ENCODE measurements at regions not wholly inside any gene's neighbourhood (a gene's known extent, or its start where the extent isn't known, plus 50 kb on each side); places are given as distances from the start of the nearest gene placed in this dataset.

DNA sequence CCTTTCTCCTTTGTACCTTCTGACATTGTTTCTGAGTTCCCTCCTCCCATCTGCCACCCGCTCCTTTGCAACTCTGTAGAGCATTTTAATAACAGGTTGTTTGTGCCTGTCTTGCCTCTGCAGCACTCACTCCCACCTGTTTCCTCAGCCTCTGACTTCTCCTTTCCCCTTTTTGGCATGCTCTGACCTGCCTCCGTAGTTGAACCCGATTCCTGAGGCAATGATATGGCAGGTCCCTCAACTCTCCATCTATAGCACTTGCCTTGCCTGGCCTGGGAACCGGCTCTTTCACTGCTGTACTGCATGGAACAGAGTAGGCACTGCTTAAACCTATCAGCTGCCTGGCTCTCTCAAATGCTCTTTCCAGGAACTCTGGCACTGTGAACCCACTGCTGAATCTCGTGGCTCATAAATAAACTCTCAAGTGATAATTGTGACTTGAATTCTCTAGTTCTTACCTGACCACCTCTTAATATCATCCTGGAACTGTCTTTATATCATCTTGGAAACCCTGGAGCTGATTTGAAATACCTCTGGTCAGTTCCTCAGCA, 50.3 kb downstream of the UTRN start:
- Histone ChIP-seq H3K9ac (ENCODE audit: low read depth, low read length) (no peak overlapping the region), H3K36me3 (ENCODE audit: control insufficient read depth, insufficient read depth, low read length) (no peaks in the 10 kb centered on the region), H3K27me3 (ENCODE audit: control insufficient read depth, insufficient read depth, low read length) (no peaks in the 10 kb centered on the region), H3K27ac (ENCODE audit: low read depth, low read length) (no peak overlapping the region), H3K4me1 (ENCODE audit: control insufficient read depth, insufficient read depth, low read length) (peaks cover 28% of the 10 kb centered on the region), H3K4me3 (ENCODE audit: low read depth, low read length) (no peak overlapping the region), H3K9me3 (ENCODE audit: control insufficient read depth, insufficient read depth, low read length) (no peaks in the 10 kb centered on the region)

DNA sequence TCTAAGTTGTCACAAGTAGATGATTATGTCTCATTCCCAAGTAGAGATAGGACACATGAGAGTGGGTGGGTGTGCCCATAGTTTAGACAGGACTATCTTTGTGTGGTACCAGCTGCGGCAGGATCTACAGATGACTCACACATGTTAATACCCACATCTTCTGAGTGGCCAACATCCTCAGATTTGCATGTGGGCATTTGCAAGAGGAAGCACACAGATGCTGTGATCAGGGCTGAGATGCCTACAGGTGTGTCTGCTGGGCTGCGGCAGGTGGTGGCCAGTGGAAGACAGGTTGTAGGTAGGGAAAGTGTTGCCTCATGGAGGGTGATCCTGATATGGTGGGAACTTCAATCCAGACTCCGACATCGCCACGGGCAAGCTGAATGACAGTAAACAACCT, 50.8 kb downstream of the UTRN start:
- Histone ChIP-seq H3K9ac (ENCODE audit: low read depth, low read length) (no peak overlapping the region), H3K9me3 (ENCODE audit: control insufficient read depth, insufficient read depth, low read length) (no peaks in the 10 kb centered on the region), H3K4me3 (ENCODE audit: low read depth, low read length) (no peak overlapping the region), H3K4me1 (ENCODE audit: control insufficient read depth, insufficient read depth, low read length) (peaks cover 24% of the 10 kb centered on the region), H3K27ac (ENCODE audit: low read depth, low read length) (no peak overlapping the region), H3K27me3 (ENCODE audit: control insufficient read depth, insufficient read depth, low read length) (no peaks in the 10 kb centered on the region), H3K36me3 (ENCODE audit: control insufficient read depth, insufficient read depth, low read length) (no peaks in the 10 kb centered on the region)

DNA sequence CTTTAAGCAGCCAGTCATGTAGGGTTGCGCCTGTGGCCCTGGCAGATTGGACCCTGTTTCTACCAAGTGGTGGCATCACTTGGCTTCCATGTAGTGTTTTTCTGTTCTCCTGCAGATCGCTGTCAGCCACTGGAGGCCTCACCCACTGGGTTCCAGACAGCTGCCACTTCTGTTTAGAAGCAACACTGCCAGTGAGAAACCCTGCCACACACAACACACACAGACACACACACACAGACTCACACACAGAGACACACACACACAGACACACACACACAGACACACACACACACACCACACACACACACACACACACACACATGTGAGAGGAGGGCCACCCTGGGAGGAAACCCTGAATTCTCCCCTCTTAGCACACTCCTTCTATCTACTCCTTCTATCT, 51.8 kb downstream of the UTRN start:
- no peak overlapping the region for H3K9ac ChIP-seq (ENCODE audit: low read depth, low read length)
- no peaks in the 10 kb centered on the region for H3K9me3 ChIP-seq (ENCODE audit: control insufficient read depth, insufficient read depth, low read length)
- H3K4me3 ChIP-seq (ENCODE audit: low read depth, low read length), result no peak overlapping the region
- no peaks in the 10 kb centered on the region for H3K27me3 ChIP-seq (ENCODE audit: control insufficient read depth, insufficient read depth, low read length)
- H3K27ac ChIP-seq (ENCODE audit: low read depth, low read length), result no peak overlapping the region
- peaks cover 14% of the 10 kb centered on the region for H3K4me1 ChIP-seq (ENCODE audit: control insufficient read depth, insufficient read depth, low read length)
- H3K36me3 ChIP-seq (ENCODE audit: control insufficient read depth, insufficient read depth, low read length), result no peaks in the 10 kb centered on the region

DNA sequence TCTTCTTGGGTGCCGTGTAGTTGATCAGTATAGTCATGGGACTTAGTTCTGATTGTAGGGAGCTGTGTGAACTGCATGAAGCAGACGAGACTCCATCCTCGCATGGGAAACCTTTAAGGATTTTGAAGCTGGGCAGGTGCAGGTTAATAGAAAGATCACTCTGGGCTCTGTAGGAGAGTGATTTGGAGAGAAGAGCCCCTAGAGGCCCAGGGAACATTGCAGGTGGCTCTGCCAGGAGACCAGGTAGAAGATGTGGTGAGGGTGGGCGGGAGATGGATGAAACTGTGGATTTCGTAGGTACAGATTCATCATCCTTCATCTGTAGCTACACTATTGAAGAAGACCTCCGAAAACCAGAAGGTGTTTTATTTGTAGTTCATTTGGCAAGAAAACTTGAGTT, 53.3 kb downstream of the UTRN start:
- Histone ChIP-seq H3K9ac (ENCODE audit: low read depth, low read length) (no peak overlapping the region), H3K36me3 (ENCODE audit: control insufficient read depth, insufficient read depth, low read length) (no peaks in the 10 kb centered on the region), H3K4me1 (ENCODE audit: control insufficient read depth, insufficient read depth, low read length) (peaks cover 12% of the 10 kb centered on the region), H3K4me3 (ENCODE audit: low read depth, low read length) (no peak overlapping the region), H3K27me3 (ENCODE audit: control insufficient read depth, insufficient read depth, low read length) (no peaks in the 10 kb centered on the region), H3K9me3 (ENCODE audit: control insufficient read depth, insufficient read depth, low read length) (no peaks in the 10 kb centered on the region), H3K27ac (ENCODE audit: low read depth, low read length) (no peak overlapping the region)

DNA sequence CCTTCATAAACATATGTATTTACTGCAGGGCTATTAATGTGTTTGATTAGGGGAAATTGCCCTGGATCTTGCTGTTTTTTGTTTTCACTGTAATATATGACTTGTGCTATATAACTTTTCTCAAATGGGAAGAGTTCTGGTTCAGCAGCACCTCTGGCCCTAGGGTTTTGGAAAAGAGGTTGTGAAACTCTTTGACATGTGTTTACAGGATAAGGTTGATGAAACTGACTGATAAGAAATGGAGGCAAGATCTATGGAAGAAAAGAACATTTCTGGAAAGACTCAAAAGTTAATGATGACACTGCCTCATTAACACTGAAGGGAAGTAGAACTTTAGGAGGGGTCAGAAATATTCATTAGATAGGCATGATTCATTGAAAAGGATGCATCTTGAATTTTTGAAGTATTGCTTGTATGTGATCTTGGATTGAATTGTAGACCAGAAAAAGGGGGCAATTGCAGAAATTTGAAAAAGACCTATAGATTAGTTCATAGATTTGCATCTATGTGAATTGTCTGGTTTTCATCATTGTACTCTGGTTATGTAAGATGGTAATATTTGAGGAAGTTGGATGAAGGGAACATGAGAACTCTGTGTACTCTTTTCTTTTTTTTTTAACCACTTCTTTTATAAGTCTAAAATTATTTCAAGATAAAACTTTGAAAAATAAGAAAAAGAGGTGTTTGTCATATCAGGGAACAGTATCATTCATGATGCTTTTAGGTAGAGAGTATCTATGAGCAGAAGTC, 54.0 kb downstream of the UTRN start:
- H3K4me3 ChIP-seq (ENCODE audit: low read depth, low read length), result no peak overlapping the region
- no peaks in the 10 kb centered on the region for H3K36me3 ChIP-seq (ENCODE audit: control insufficient read depth, insufficient read depth, low read length)
- no peaks in the 10 kb centered on the region for H3K27me3 ChIP-seq (ENCODE audit: control insufficient read depth, insufficient read depth, low read length)
- no peak overlapping the region for H3K27ac ChIP-seq (ENCODE audit: low read depth, low read length)
- no peaks in the 10 kb centered on the region for H3K9me3 ChIP-seq (ENCODE audit: control insufficient read depth, insufficient read depth, low read length)
- peaks cover 12% of the 10 kb centered on the region for H3K4me1 ChIP-seq (ENCODE audit: control insufficient read depth, insufficient read depth, low read length)
- no peak overlapping the region for H3K9ac ChIP-seq (ENCODE audit: low read depth, low read length)

DNA sequence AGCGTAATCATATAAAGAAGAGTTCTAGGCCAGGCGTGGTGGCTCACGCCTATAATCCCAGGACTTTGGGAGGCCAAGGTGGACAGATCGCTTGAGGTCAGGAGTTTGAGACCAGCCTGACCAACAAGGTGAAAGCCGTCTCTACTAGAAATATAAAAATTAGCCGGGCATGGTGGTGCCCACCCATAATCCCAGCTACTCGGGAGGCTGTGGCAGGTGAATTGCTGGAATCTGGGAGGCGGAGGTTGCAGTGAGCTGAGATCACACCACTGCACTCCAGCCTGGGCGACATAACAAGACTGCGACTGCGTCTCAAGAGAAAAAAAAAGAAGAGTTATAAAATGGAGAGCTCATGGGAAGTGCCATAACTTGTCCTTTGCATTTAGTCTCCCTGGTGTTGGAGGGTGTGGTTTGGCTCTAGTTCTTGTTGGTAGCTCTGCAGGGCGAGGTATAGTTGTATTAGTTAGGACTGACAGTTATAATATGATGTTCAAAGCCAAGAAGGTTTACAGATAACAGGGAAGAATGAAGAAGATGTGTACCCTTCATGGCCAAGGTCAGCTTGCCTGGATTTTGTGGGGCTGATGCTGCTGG, 54.8 kb downstream of the UTRN start:
- no peak overlapping the region for H3K27ac ChIP-seq (ENCODE audit: low read depth, low read length)
- peaks cover 17% of the 10 kb centered on the region for H3K4me1 ChIP-seq (ENCODE audit: control insufficient read depth, insufficient read depth, low read length)
- H3K36me3 ChIP-seq (ENCODE audit: control insufficient read depth, insufficient read depth, low read length), result no peaks in the 10 kb centered on the region
- no peaks in the 10 kb centered on the region for H3K9me3 ChIP-seq (ENCODE audit: control insufficient read depth, insufficient read depth, low read length)
- no peak overlapping the region for H3K4me3 ChIP-seq (ENCODE audit: low read depth, low read length)
- H3K9ac ChIP-seq (ENCODE audit: low read depth, low read length), result no peak overlapping the region
- no peaks in the 10 kb centered on the region for H3K27me3 ChIP-seq (ENCODE audit: control insufficient read depth, insufficient read depth, low read length)

DNA sequence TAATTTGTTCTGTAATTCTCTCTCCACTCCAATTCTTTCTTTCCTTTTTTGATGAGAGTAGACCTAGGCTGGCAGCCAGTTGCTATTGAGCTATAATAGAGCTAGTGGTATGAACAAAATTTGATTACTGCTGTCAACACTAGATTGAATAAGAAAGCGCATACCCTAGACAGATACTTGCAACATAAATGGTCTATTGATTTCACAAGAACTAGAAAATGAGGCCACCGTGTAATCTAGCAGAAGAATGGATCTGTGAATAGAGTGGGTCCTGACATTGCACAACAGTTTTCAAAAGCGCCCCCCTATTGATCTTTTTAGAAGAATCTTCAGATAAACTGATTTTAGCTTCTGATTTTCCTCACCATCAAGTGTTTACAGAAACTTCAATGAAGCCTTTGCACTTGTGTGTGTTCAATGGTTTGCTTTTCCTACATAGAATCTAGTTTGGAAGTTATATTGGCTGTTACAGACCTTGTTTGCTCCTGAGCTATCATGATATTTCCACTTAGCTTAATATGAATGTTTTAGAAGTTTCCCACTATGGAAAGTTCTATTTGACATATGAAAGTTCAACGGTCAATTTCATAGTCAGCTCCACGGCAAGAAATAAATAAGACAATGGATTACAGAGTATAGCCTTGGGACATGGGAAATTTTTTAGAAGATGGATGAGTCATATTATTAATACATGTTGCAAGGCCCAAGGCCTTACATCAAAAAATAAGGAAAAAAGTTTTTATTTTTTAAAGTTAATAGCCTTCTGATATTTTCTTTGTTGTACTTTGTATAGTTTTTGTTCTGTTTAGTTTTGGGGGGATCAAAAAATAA, 55.6 kb downstream of the UTRN start:
- Histone ChIP-seq H3K4me3 (ENCODE audit: low read depth, low read length) (no peak overlapping the region), H3K27ac (ENCODE audit: low read depth, low read length) (no peak overlapping the region), H3K36me3 (ENCODE audit: control insufficient read depth, insufficient read depth, low read length) (no peaks in the 10 kb centered on the region), H3K4me1 (ENCODE audit: control insufficient read depth, insufficient read depth, low read length) (peaks cover 12% of the 10 kb centered on the region), H3K27me3 (ENCODE audit: control insufficient read depth, insufficient read depth, low read length) (no peaks in the 10 kb centered on the region), H3K9me3 (ENCODE audit: control insufficient read depth, insufficient read depth, low read length) (no peaks in the 10 kb centered on the region), H3K9ac (ENCODE audit: low read depth, low read length) (no peak overlapping the region)

DNA sequence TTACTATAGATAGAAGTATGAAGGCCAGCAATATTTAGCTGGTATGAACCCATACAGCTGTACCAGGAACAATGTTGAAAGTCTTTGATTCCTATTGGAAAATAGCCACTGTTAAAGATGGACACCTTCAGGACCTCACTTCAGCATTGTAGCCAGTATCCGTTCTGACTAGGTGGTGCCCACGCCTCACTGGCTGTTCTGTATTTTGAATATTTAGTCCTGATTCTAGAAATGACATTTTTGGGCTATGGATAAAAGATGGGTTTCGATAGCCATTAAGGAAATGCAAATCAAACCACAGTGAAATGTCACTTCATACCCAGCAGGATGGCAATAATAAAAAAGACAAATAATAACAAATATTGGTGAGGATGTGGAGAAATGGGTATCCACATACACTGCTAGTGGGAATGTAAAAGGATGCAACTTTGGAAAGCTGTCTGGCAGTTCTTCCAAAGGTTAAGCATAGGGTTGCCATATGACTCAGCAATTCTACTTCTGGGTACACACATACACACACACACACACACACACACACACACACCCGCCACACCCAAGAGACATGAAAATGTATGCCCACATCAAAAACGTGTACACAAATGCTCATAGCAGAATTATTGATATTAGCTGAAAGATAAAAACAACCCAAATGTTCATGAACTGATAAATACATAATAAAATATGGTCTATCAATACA, 56.8 kb downstream of the UTRN start:
- H3K9me3 ChIP-seq (ENCODE audit: control insufficient read depth, insufficient read depth, low read length), result no peaks in the 10 kb centered on the region
- no peaks in the 10 kb centered on the region for H3K27me3 ChIP-seq (ENCODE audit: control insufficient read depth, insufficient read depth, low read length)
- peaks cover 12% of the 10 kb centered on the region for H3K4me1 ChIP-seq (ENCODE audit: control insufficient read depth, insufficient read depth, low read length)
- no peaks in the 10 kb centered on the region for H3K36me3 ChIP-seq (ENCODE audit: control insufficient read depth, insufficient read depth, low read length)
- H3K9ac ChIP-seq (ENCODE audit: low read depth, low read length), result no peak overlapping the region
- H3K27ac ChIP-seq (ENCODE audit: low read depth, low read length), result no peak overlapping the region
- no peak overlapping the region for H3K4me3 ChIP-seq (ENCODE audit: low read depth, low read length)

DNA sequence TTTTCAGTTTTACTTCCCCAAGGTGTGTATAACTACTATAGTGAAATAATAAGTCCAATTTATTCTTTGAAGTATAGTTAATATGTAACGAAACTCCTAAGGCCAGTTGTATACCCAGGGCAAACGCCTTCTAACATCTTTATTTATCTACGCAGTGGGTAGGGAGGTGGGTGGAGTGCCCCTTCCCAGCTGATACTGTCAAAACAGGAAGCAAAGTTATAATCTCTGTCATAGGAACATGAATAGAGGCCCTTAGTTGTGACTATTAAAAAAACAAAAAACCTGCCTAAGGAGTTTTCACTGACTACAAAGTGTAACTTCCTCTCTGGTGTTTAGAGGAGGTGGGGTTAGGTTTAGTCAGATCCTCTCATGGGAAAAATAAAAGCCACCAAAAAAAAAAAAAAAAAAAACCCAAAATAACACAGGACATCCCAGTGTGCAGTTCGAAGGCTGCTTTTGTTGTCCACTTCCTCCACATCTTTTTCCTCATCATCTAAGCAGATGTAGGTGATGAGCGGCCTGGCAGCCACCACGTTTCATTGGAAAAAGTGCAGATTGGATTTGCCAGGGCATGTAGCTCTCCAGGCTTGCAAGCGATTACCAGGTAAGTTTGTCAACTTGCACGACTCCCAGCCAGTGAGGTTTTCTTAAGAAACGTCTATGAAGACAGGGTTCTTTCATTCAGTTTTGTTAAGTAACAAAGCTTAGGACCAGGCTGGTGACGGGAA, 58.7 kb downstream of the UTRN start:
- Histone ChIP-seq H3K27me3 (ENCODE audit: control insufficient read depth, insufficient read depth, low read length) (no peaks in the 10 kb centered on the region), H3K27ac (ENCODE audit: low read depth, low read length) (peak overlapping the region; percentile 39), H3K4me3 (ENCODE audit: low read depth, low read length) (no peak overlapping the region), H3K36me3 (ENCODE audit: control insufficient read depth, insufficient read depth, low read length) (no peaks in the 10 kb centered on the region), H3K4me1 (ENCODE audit: control insufficient read depth, insufficient read depth, low read length) (peaks cover 12% of the 10 kb centered on the region), H3K9ac (ENCODE audit: low read depth, low read length) (no peak overlapping the region), H3K9me3 (ENCODE audit: control insufficient read depth, insufficient read depth, low read length) (no peaks in the 10 kb centered on the region)

DNA sequence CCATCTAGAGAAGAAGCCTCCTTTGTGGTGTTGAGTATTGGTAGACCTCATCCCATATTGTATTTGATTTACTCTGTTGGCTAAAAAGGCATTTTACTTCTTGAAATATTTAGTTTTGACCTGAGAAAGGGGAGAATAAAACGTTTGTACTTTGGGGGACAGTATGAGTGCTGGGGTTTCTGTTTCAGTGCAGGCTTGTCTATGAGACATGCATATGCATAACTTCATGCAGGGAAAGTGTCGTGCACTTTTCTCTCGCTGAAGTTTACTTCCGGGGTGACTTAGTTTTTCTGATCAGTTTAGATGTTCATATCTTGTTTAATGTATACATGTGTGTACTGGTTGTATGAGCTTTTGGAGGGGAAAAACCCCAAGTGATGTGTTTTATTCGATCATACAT, 59.5 kb downstream of the UTRN start:
- peaks cover 17% of the 10 kb centered on the region for H3K4me1 ChIP-seq (ENCODE audit: control insufficient read depth, insufficient read depth, low read length)
- H3K4me3 ChIP-seq (ENCODE audit: low read depth, low read length), result no peak overlapping the region
- no peaks in the 10 kb centered on the region for H3K9me3 ChIP-seq (ENCODE audit: control insufficient read depth, insufficient read depth, low read length)
- no peak overlapping the region for H3K9ac ChIP-seq (ENCODE audit: low read depth, low read length)
- H3K27me3 ChIP-seq (ENCODE audit: control insufficient read depth, insufficient read depth, low read length), result no peaks in the 10 kb centered on the region
- no peaks in the 10 kb centered on the region for H3K36me3 ChIP-seq (ENCODE audit: control insufficient read depth, insufficient read depth, low read length)
- H3K27ac ChIP-seq (ENCODE audit: low read depth, low read length), result no peak overlapping the region

Measured in HUES48 (cell line).